GM12878 (cell line): ENCODE measurements at regions not wholly inside any gene's neighbourhood (a gene's known extent, or its start where the extent isn't known, plus 50 kb on each side); places are given as distances from the start of the nearest gene placed in this dataset.

Experiments
- ATAC-seq: fragments of 200-7000 bp; cut with Tn5 transposase; 3 replicates; pipeline ENCODE4 v1.9.1; 2020; ENCODE audit warnings: mild to moderate bottlenecking, moderate library complexity
- BruUV-seq: library from RNA; stranded (reverse); fragments of 400-500 nt; replicated peaks from 2 replicates; lab custom pipeline; 2021; lab: Mats Ljungman, UMichigan
- CTCF ChIA-PET: fragments of 300-600 bp; sonication (Branson Sonifier 250); formaldehyde crosslinking; extraction: SDS; loops from one replicate; lab custom pipeline; 2021; ENCODE audit warnings: inconsistent platforms; lab: Yijun Ruan, JAX
- POLR2A ChIA-PET: fragments of 350-600 bp; formaldehyde crosslinking; extraction: SDS; loops from one replicate; lab custom pipeline; 2021; ENCODE audit warnings: inconsistent platforms; lab: Charles Lee
- RAD21 ChIA-PET: fragments of 300-600 bp; sonication (Branson Sonifier 250); formaldehyde crosslinking; loops from one replicate; lab custom pipeline; 2023; ENCODE audit warnings: antibody characterized with exemption; ENCODE audit not compliant: unreplicated experiment; lab: Charles Lee
- SMC1A ChIA-PET: fragments of 300-600 bp; sonication (Branson Sonifier 250); formaldehyde crosslinking; loops from one replicate; lab custom pipeline; 2023; ENCODE audit not compliant: unreplicated experiment, uncharacterized antibody; lab: Charles Lee
- DNase-seq: peaks from one replicate; pipeline ENCODE4 v3.0.0-alpha.2; 2011; ENCODE audit warnings: low read depth, low spot score
- FAIRE-seq: peaks from 3 replicates; lab custom pipeline; 2011; peaks lifted over from hg19 to GRCh38; lab: Jason Lieb, UNC
- H2AFZ ChIP-seq: 2 replicates; pipeline ENCODE4 v1.6.0; 2011; ENCODE audit warnings: low read depth, low read length, control low read depth; ENCODE audit not compliant: control insufficient read depth
- H3K27ac ChIP-seq: 2 replicates; pipeline ENCODE4 v1.5.1; 2011; ENCODE audit warnings: control low read depth; ENCODE audit not compliant: control insufficient read depth, insufficient read depth
- H3K27me3 ChIP-seq, 2 experiments: replicated peaks in 1 of 2; 2 replicates each; pipeline versions ENCODE4 v1.6.0 to v1.6.1; 2011; ENCODE audit warnings: low read length in 1 of 2; ENCODE audit not compliant: control insufficient read depth in 2 of 2, insufficient read depth in 2 of 2
- H3K36me3 ChIP-seq, 2 experiments: 2 replicates each; pipeline ENCODE4 v1.5.1; 2011; ENCODE audit warnings: low read length in 1 of 2; ENCODE audit not compliant: control insufficient read depth in 2 of 2, insufficient read depth in 2 of 2
- H3K4me1 ChIP-seq: 2 replicates; pipeline ENCODE4 v1.6.1; 2011; ENCODE audit warnings: mild to moderate bottlenecking, low read length, moderate library complexity, mixed read lengths; ENCODE audit not compliant: control insufficient read depth, insufficient read depth
- H3K4me2 ChIP-seq: 2 replicates; pipeline ENCODE4 v1.6.0; 2011; ENCODE audit warnings: control low read depth; ENCODE audit not compliant: control insufficient read depth, insufficient read depth
- H3K4me3 ChIP-seq: fragments of 200-600 bp; sonication (generic); 2 replicates; pipeline ENCODE4 v1.5.1; 2016
- H3K79me2 ChIP-seq: 2 replicates; pipeline ENCODE4 v1.6.0; 2011; ENCODE audit warnings: low read length; ENCODE audit not compliant: control insufficient read depth, insufficient read depth
- H3K9ac ChIP-seq: 2 replicates; pipeline ENCODE4 v1.8.0; 2011; ENCODE audit warnings: low read length, control low read depth, mixed read lengths; ENCODE audit not compliant: control insufficient read depth, insufficient read depth
- H3K9me3 ChIP-seq: replicated peaks from 3 replicates; pipeline ENCODE4 v1.5.1; 2011; ENCODE audit warnings: mild to moderate bottlenecking, low read length; ENCODE audit not compliant: control insufficient read depth, insufficient read depth
- H4K20me1 ChIP-seq: 2 replicates; pipeline ENCODE4 v1.6.0; 2011; ENCODE audit not compliant: control insufficient read depth, insufficient read depth
- BCL11A ChIP-seq: IDR thresholded peaks from 2 replicates; pipeline ENCODE4 v1.6.1; 2011; ENCODE audit warnings: low read depth, low read length
- CHD1 ChIP-seq: IDR thresholded peaks from 2 replicates; pipeline ENCODE4 v1.6.1; 2012; ENCODE audit warnings: low read depth, low read length, improper control_type of control experiment
- DPF2 ChIP-seq: fragments of 450-650 bp; IDR thresholded peaks from 2 replicates; pipeline ENCODE4 v1.6.1; 2017; ENCODE audit warnings: mild to moderate bottlenecking
- EED ChIP-seq: sonication (generic); IDR thresholded peaks from 2 replicates; pipeline ENCODE4 v1.6.1; 2016; ENCODE audit warnings: antibody characterized with exemption, low read depth
- EP300 ChIP-seq, 2 experiments: fragments of 150-350 bp in 1 of 2; IDR thresholded peaks; 2 replicates each; pipeline ENCODE4 v1.6.1; 2011 to 2012; ENCODE audit warnings: low read depth in 2 of 2, low read length in 2 of 2, borderline replicate concordance in 1 of 2, improper control_type of control experiment in 1 of 2, inconsistent platforms in 1 of 2; ENCODE audit not compliant: control insufficient read depth in 1 of 2
- IKZF1 ChIP-seq: fragments of 450-650 bp; conservative IDR thresholded peaks from 2 replicates; pipeline ENCODE4 v1.6.1; 2017; ENCODE audit warnings: antibody characterized with exemption, mild to moderate bottlenecking
- IKZF2 ChIP-seq, 2 experiments: fragments of 450-650 bp; IDR thresholded peaks; 2 replicates each; pipeline ENCODE4 v1.6.1; 2017; ENCODE audit warnings: mild to moderate bottlenecking in 2 of 2, moderate library complexity in 2 of 2
- IRF4 ChIP-seq: IDR thresholded peaks from 2 replicates; pipeline ENCODE4 v1.6.1; 2011; ENCODE audit warnings: low read depth, low read length
- JUNB ChIP-seq: IDR thresholded peaks from 2 replicates; pipeline ENCODE4 v1.6.1; 2016; ENCODE audit warnings: antibody characterized with exemption, mild to moderate bottlenecking
- PKNOX1 ChIP-seq: fragments of 450-650 bp; IDR thresholded peaks from 2 replicates; pipeline ENCODE4 v1.6.1; 2016; ENCODE audit warnings: mild to moderate bottlenecking
- RELB ChIP-seq: fragments of 450-650 bp; IDR thresholded peaks from 2 replicates; pipeline ENCODE4 v1.6.1; 2017; ENCODE audit warnings: low read depth, mild to moderate bottlenecking, moderate library complexity
- SKIL ChIP-seq: fragments of 450-650 bp; IDR thresholded peaks from 2 replicates; pipeline ENCODE4 v1.6.1; 2017; ENCODE audit warnings: mild to moderate bottlenecking, low read depth, inconsistent platforms; ENCODE audit not compliant: poor library complexity, severe bottlenecking
- WGBS: methylation state at CpG from one replicate; pipeline ENCODE4 v1.1.6; 2016; ENCODE audit warnings: low lambda C conversion rate; ENCODE audit not compliant: insufficient replicate concordance, insufficient coverage; ENCODE audit errors: missing lambda C conversion rate; 5-methylcytosine and 5-hydroxymethylcytosine counted together
- in situ Hi-C: fragments of 300-500 bp; cut with MboI; formaldehyde crosslinking; loops from 9 replicates; pipeline ENCODE4 v1.14.3; 2018; ENCODE audit warnings: mixed read lengths
- intact Hi-C: fragments of 100-400 bp; cut with micrococcal nuclease; formaldehyde crosslinking; loops from one replicate; pipeline ENCODE4 v1.14.2; 2022; ENCODE audit not compliant: unreplicated experiment

GRCh38 chr2:45289997-45290709 lies 280.9 kb upstream of the SIX2 start:
- Histone ChIP-seq H3K4me3 (no peak overlapping the region), H3K79me2 (no peaks in the 10 kb centered on the region), H3K4me2 (0 out of 2 replicates have a peak overlapping the region, but pooled peaks have one; percentile 13), H3K9me3 (no peaks in the 10 kb centered on the region), H3K9ac (no peak overlapping the region), H3K36me3 (no peaks in the 10 kb centered on the region), H2AFZ (peak overlapping the region; percentile 7), H3K27ac (peak overlapping the region; percentile 27), H4K20me1 (no peaks in the 10 kb centered on the region), H3K4me1 (peaks cover 9% of the 10 kb centered on the region), H3K27me3 (no peaks in the 10 kb centered on the region; a peak in 1 of 4 replicates)
- peak; percentile 36; the same call in 1 of the 2 replicates for TF ChIP-seq IKZF1
- TF ChIP-seq RELB: peak; percentile 45; the same call in 1 of the 2 replicates
- no peak for TF ChIP-seq SKIL
- no peak for TF ChIP-seq PKNOX1
- TF ChIP-seq EED: peak; percentile 54; the same call in 1 of the 2 replicates
- TF ChIP-seq IRF4: peak; percentile 79; the same call in 1 of the 2 replicates
- TF ChIP-seq JUNB: peak; percentile 83
- TF ChIP-seq IKZF2 (IDR thresholded peaks at IDR 0.05): peak; percentile 22 to 36; a peak in 1 of 4 replicates
- TF ChIP-seq EP300 (IDR thresholded peaks at IDR 0.05; ENCODE audit: borderline replicate concordance in 1 of 2, control insufficient read depth in 1 of 2, low read depth in 2 of 2, low read length in 2 of 2): peak in 1 of 2 experiments; percentile 43; a peak in 1 of 4 replicates
- TF ChIP-seq CHD1: no peak
- TF ChIP-seq BCL11A: 0 out of 2 replicates have a peak, but pooled peaks have one; percentile 23
- TF ChIP-seq DPF2: peak; percentile 32; the same call in 1 of the 2 replicates
- SMC1A ChIA-PET: interaction anchor here (0.8 to 1.5 kb wide), 7 partner anchors 11 to 306 kb away, joined by 3 to 6 read pairs (median 4); no protein-coding TSS in a partner anchor
- POLR2A ChIA-PET: no interaction called here
- intact Hi-C loops: loop anchor here (10.0 kb wide), 1 partner anchor 205 kb away; no protein-coding TSS in a partner anchor
- RAD21 ChIA-PET: interaction anchor here (1.0 kb wide), 1 partner anchor 150 kb away, joined by 3 read pairs; no protein-coding TSS in a partner anchor
- ATAC-seq: peak; percentile 91
- no TSS peak for BruUV-seq
- 40% methylated on average over 6 of the region's 6 CpGs for WGBS
- DNase-seq: peak; percentile 40
- in situ Hi-C loops: loop anchor here (5.0 kb wide), 1 partner anchor 53 kb away; no protein-coding TSS in a partner anchor
- CTCF ChIA-PET: no interaction called here
- FAIRE-seq: no peak
